Naive thymus-derived CD8-positive, alpha-beta T cell (primary cell): ENCODE measurements at regions not wholly inside any gene's neighbourhood (a gene's known extent, or its start where the extent isn't known, plus 50 kb on each side); places are given as distances from the start of the nearest gene placed in this dataset.

ENCODE experiments used
- ATAC-seq, 2 donors: fragments of 150-1000 bp; cut with Tn5 transposase in 1 of 2; sonication (Bioruptor Pico), chemical (Tn5 transposase) in 1 of 2; 1 replicate in 1 of 2; 2 replicates in 1 of 2; pipeline ENCODE4 v1.10.0; 2021; ENCODE audit warnings: mild to moderate bottlenecking in 2 of 2, moderate library complexity in 2 of 2
- POLR2A ChIA-PET: fragments of 350-600 bp; sonication (Branson Sonifier 250); formaldehyde crosslinking; loops from one replicate; lab custom pipeline; 2021; ENCODE audit warnings: antibody characterized with exemption; lab: Charles Lee
- DNase-seq, 10 donors: peaks; one replicate each; pipeline versions ENCODE4 v3.0.0 to v3.0.0-alpha.2; 2020 to 2022
- H3K27ac Mint-ChIP-seq, 10 donors: one replicate each; pipeline ENCODE4 v1.8.0; 2020 to 2022; ENCODE audit warnings: mild to moderate bottlenecking in 10 of 10, mixed read lengths in 10 of 10, moderate library complexity in 4 of 10, inconsistent platforms in 1 of 10
- H3K27me3 Mint-ChIP-seq, 5 donors: one replicate each; pipeline ENCODE4 v1.8.0; 2021 to 2022; ENCODE audit warnings: mixed read lengths in 5 of 5
- H3K36me3 Mint-ChIP-seq, 3 donors: one replicate each; pipeline ENCODE4 v1.8.0; 2020 to 2022; ENCODE audit warnings: mixed read lengths in 3 of 3, mild to moderate bottlenecking in 2 of 3, inconsistent platforms in 1 of 3
- H3K4me1 Mint-ChIP-seq, 4 donors: one replicate each; pipeline ENCODE4 v1.8.0; 2021 to 2022; ENCODE audit warnings: mixed read lengths in 4 of 4
- H3K4me3 Mint-ChIP-seq, 10 donors: one replicate each; pipeline ENCODE4 v1.8.0; 2020 to 2022; ENCODE audit warnings: mild to moderate bottlenecking in 10 of 10, mixed read lengths in 10 of 10, moderate library complexity in 6 of 10, inconsistent platforms in 1 of 10
- H3K9me3 Mint-ChIP-seq, 9 donors: one replicate each; pipeline ENCODE4 v1.8.0; 2020 to 2022; ENCODE audit warnings: mixed read lengths in 9 of 9, mild to moderate bottlenecking in 3 of 9, inconsistent platforms in 1 of 9, moderate library complexity in 1 of 9

GRCh38 chr16:9381905-9382304 lies 290.5 kb downstream of the HAPSTR1 start:
- peaks cover 1 to 18% (median 11%) of the 10 kb centered on the region in 9 donors for H3K9me3 Mint-ChIP-seq
- no peak for DNase-seq
- no peak overlapping the region for H3K4me3 Mint-ChIP-seq
- peaks cover 0 to 1% (median 0%) of the 10 kb centered on the region in 4 donors for H3K4me1 Mint-ChIP-seq
- H3K27ac Mint-ChIP-seq, result no peak overlapping the region
- peaks cover 4 to 43% (median 11%) of the 10 kb centered on the region in 5 donors for H3K27me3 Mint-ChIP-seq
- POLR2A ChIA-PET, result no interaction called here
- no peak for ATAC-seq
- peaks cover 0 to 7% (median 0%) of the 10 kb centered on the region in 3 donors for H3K36me3 Mint-ChIP-seq

- no peak for ATAC-seq
- peaks cover 0 to 20% (median 0%) of the 10 kb centered on the region in 3 donors for H3K36me3 Mint-ChIP-seq
- peaks cover 4 to 29% (median 11%) of the 10 kb centered on the region in 5 donors for H3K27me3 Mint-ChIP-seq
- H3K9me3 Mint-ChIP-seq, result peaks cover 0 to 31% (median 17%) of the 10 kb centered on the region in 9 donors
- no peak for DNase-seq
- H3K4me1 Mint-ChIP-seq, result peaks cover 0 to 1% (median 0%) of the 10 kb centered on the region in 4 donors
- H3K27ac Mint-ChIP-seq, result no peak overlapping the region
- POLR2A ChIA-PET, result no interaction called here
- H3K4me3 Mint-ChIP-seq, result no peak overlapping the region
Measured at GRCh38 chr16:9383281-9383680, 291.8 kb downstream of the HAPSTR1 start.

- POLR2A ChIA-PET, result no interaction called here
- DNase-seq (no peak), ATAC-seq (no peak)
- peaks cover 0 to 20% (median 0%) of the 10 kb centered on the region in 3 donors for H3K36me3 Mint-ChIP-seq
- H3K4me3 Mint-ChIP-seq, result no peak overlapping the region
- H3K9me3 Mint-ChIP-seq, result peaks cover 1 to 38% (median 20%) of the 10 kb centered on the region in 9 donors
- no peak overlapping the region for H3K27ac Mint-ChIP-seq
- peaks cover 1 to 25% (median 10%) of the 10 kb centered on the region in 5 donors for H3K27me3 Mint-ChIP-seq
- peaks cover 0 to 1% (median 0%) of the 10 kb centered on the region in 4 donors for H3K4me1 Mint-ChIP-seq
Measured at GRCh38 chr16:9384141-9384540, 292.7 kb downstream of the HAPSTR1 start.

- H3K9me3 Mint-ChIP-seq, result peaks cover 5 to 37% (median 12%) of the 10 kb centered on the region in 9 donors
- DNase-seq, result no peak
- POLR2A ChIA-PET, result no interaction called here
Measured at GRCh38 chr16:9389543-9390207, 298.2 kb downstream of the HAPSTR1 start.

GRCh38 chr16:9392956-9393355 lies 301.5 kb downstream of the HAPSTR1 start:
- H3K27ac Mint-ChIP-seq, result no peak overlapping the region
- peaks cover 0 to 8% (median 0%) of the 10 kb centered on the region in 3 donors for H3K36me3 Mint-ChIP-seq
- peaks cover 8 to 35% (median 14%) of the 10 kb centered on the region in 9 donors for H3K9me3 Mint-ChIP-seq
- peaks cover 0 to 18% (median 2%) of the 10 kb centered on the region in 5 donors for H3K27me3 Mint-ChIP-seq
- no peak for DNase-seq
- no peaks in the 10 kb centered on the region for H3K4me1 Mint-ChIP-seq
- H3K4me3 Mint-ChIP-seq, result no peak overlapping the region
- ATAC-seq, result no peak
- POLR2A ChIA-PET, result no interaction called here

More at GRCh38 chr16:9389543-9390207, 298.2 kb downstream of the HAPSTR1 start:
- no peak overlapping the region for H3K4me3 Mint-ChIP-seq
- H3K27me3 Mint-ChIP-seq, result peaks cover 0 to 10% (median 6%) of the 10 kb centered on the region in 5 donors
- peaks cover 0 to 20% (median 0%) of the 10 kb centered on the region in 3 donors for H3K36me3 Mint-ChIP-seq
- ATAC-seq, result no peak
- no peaks in the 10 kb centered on the region for H3K4me1 Mint-ChIP-seq
- H3K27ac Mint-ChIP-seq, result no peak overlapping the region

- peaks cover 0 to 5% (median 0%) of the 10 kb centered on the region in 3 donors for H3K36me3 Mint-ChIP-seq
- no peak overlapping the region for H3K4me3 Mint-ChIP-seq
- no peaks in the 10 kb centered on the region for H3K4me1 Mint-ChIP-seq
- ATAC-seq (no peak), DNase-seq (no peak)
- H3K9me3 Mint-ChIP-seq, result peaks cover 2 to 31% (median 11%) of the 10 kb centered on the region in 9 donors
- H3K27ac Mint-ChIP-seq, result peak overlapping the region in 1 of 10 donors; percentile 49
- H3K27me3 Mint-ChIP-seq, result peaks cover 0 to 17% (median 2%) of the 10 kb centered on the region in 5 donors
- POLR2A ChIA-PET, result no interaction called here
Measured at GRCh38 chr16:9393591-9393990, 302.1 kb downstream of the HAPSTR1 start.

- DNase-seq, result no peak
- peaks cover 0 to 19% (median 9%) of the 10 kb centered on the region in 9 donors for H3K9me3 Mint-ChIP-seq
- no peaks in the 10 kb centered on the region for H3K4me1 Mint-ChIP-seq
- POLR2A ChIA-PET, result no interaction called here
- no peak overlapping the region for H3K4me3 Mint-ChIP-seq
- peaks cover 0 to 11% (median 2%) of the 10 kb centered on the region in 5 donors for H3K27me3 Mint-ChIP-seq
- H3K27ac Mint-ChIP-seq, result no peak overlapping the region
- H3K36me3 Mint-ChIP-seq, result peaks cover 0 to 5% (median 0%) of the 10 kb centered on the region in 3 donors
- ATAC-seq, result no peak
Measured at GRCh38 chr16:9395958-9396359, 304.5 kb downstream of the HAPSTR1 start.

GRCh38 chr16:9399573-9399972 lies 308.1 kb downstream of the HAPSTR1 start:
- POLR2A ChIA-PET, result no interaction called here
- DNase-seq (no peak), ATAC-seq (no peak)
- peaks cover 0 to 11% (median 2%) of the 10 kb centered on the region in 5 donors for H3K27me3 Mint-ChIP-seq
- H3K36me3 Mint-ChIP-seq, result peaks cover 0 to 5% (median 0%) of the 10 kb centered on the region in 3 donors
- H3K4me3 Mint-ChIP-seq, result no peak overlapping the region
- no peak overlapping the region for H3K27ac Mint-ChIP-seq
- H3K4me1 Mint-ChIP-seq, result no peaks in the 10 kb centered on the region
- H3K9me3 Mint-ChIP-seq, result peaks cover 0 to 19% (median 9%) of the 10 kb centered on the region in 9 donors

GRCh38 chr16:9401173-9401572 lies 309.7 kb downstream of the HAPSTR1 start:
- DNase-seq, result no peak
- peaks cover 0 to 11% (median 2%) of the 10 kb centered on the region in 5 donors for H3K27me3 Mint-ChIP-seq
- H3K36me3 Mint-ChIP-seq, result peaks cover 0 to 5% (median 0%) of the 10 kb centered on the region in 3 donors
- ATAC-seq, result no peak
- POLR2A ChIA-PET, result no interaction called here
- no peak overlapping the region for H3K4me3 Mint-ChIP-seq
- H3K4me1 Mint-ChIP-seq, result no peaks in the 10 kb centered on the region
- H3K27ac Mint-ChIP-seq, result no peak overlapping the region
- H3K9me3 Mint-ChIP-seq, result peaks cover 0 to 19% (median 8%) of the 10 kb centered on the region in 9 donors

- Mint-ChIP-seq H3K36me3 (peaks cover 0 to 5% (median 0%) of the 10 kb centered on the region in 3 donors), H3K27ac (no peak overlapping the region), H3K4me1 (no peaks in the 10 kb centered on the region), H3K4me3 (no peak overlapping the region), H3K27me3 (peaks cover 0 to 4% (median 0%) of the 10 kb centered on the region in 5 donors), H3K9me3 (peaks cover 0 to 9% (median 3%) of the 10 kb centered on the region in 9 donors)
- ATAC-seq (no peak), DNase-seq (no peak)
- POLR2A ChIA-PET, result no interaction called here
Measured at GRCh38 chr16:9402293-9402860, 310.9 kb downstream of the HAPSTR1 start.

GRCh38 chr16:9404811-9405210 lies 313.4 kb downstream of the HAPSTR1 start:
- no peak overlapping the region for H3K27ac Mint-ChIP-seq
- H3K4me3 Mint-ChIP-seq, result no peak overlapping the region
- H3K4me1 Mint-ChIP-seq, result no peaks in the 10 kb centered on the region
- DNase-seq, result no peak
- peaks cover 0 to 6% (median 0%) of the 10 kb centered on the region in 9 donors for H3K9me3 Mint-ChIP-seq
- ATAC-seq, result no peak
- POLR2A ChIA-PET, result no interaction called here
- H3K27me3 Mint-ChIP-seq, result peaks cover 0 to 5% (median 0%) of the 10 kb centered on the region in 5 donors
- H3K36me3 Mint-ChIP-seq, result no peaks in the 10 kb centered on the region

- POLR2A ChIA-PET, result no interaction called here
- no peak for DNase-seq
- ATAC-seq, result no peak
Measured at GRCh38 chr16:9406038-9406712, 314.7 kb downstream of the HAPSTR1 start.

More at GRCh38 chr16:9406038-9406712, 314.7 kb downstream of the HAPSTR1 start:
- H3K27ac Mint-ChIP-seq, result no peak overlapping the region
- H3K9me3 Mint-ChIP-seq, result peaks cover 0 to 6% (median 0%) of the 10 kb centered on the region in 9 donors
- no peaks in the 10 kb centered on the region for H3K36me3 Mint-ChIP-seq
- H3K4me1 Mint-ChIP-seq, result no peaks in the 10 kb centered on the region
- H3K4me3 Mint-ChIP-seq, result no peak overlapping the region
- H3K27me3 Mint-ChIP-seq, result peaks cover 0 to 5% (median 2%) of the 10 kb centered on the region in 5 donors
